Omental fat pad (tissue), 3 donors: ENCODE measurements at regions not wholly inside any gene's neighbourhood (a gene's known extent, or its start where the extent isn't known, plus 50 kb on each side); places are given as distances from the start of the nearest gene placed in this dataset.

Source experiments
- ATAC-seq: fragments of 150-250 bp; one replicate; pipeline ENCODE4 v1.9.1; 2016; ENCODE audit warnings: mild to moderate bottlenecking, moderate library complexity; ENCODE audit not compliant: low FRiP score
- DNase-seq: peaks from one replicate; pipeline ENCODE4 v3.0.0-alpha.2; 2019; ENCODE audit warnings: low spot score
- TF ChIP-seq, protein P1 (sequence below), 3 donors: fragments of 450-650 bp; IDR thresholded peaks; one replicate each; pipeline ENCODE4 v1.5.1; 2016 to 2017; ENCODE audit warnings: antibody characterized with exemption in 3 of 3, mild to moderate bottlenecking in 3 of 3, moderate library complexity in 2 of 3

DNA sequence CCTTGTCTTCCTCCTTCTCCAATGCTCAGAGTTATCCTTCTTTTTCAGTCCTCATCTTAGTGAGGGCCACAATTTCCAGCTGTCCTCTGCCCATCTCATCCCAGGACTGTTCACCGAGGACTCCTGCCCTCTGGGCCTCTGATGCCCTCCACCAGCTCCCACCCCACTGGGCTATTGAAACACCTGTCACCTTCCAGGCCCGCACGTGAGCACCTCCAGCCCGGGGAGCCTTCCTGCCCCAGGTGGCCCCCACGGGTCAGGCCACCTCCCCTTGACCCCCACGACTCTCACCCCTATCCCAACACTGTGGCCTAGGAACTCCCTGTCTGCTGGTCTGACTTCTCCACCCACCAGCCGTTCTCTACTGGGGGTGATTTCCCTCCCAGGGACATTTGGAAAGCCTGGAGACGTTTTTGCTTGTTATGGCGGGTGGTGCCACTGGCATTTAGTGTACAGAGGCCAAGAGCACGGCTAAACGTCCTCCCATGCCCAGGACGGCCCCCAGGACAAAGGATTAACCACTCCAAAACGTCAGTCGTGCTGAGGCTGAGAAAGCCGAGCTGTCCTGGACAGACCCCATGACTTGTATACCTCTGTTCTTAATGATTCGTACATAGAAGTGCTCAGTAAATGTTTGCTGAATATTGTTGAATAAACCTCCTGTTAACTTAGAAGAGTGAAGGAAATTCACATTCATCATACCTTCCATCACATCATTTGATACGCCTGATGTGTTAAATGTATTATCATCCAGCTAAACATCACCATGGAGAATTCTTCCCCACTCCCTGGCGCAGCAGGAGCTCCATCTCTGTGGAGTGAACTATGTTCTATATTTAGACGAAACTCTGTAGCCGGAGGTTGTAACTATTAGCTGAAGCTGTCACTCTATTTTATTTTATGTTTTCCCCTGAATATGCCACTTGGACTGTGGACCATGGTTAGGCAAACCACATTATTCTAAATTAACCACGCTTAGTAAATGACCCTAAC lies 270.1 kb upstream of the SHH start:
- no peak for ATAC-seq
- TF ChIP-seq, protein P1, sequence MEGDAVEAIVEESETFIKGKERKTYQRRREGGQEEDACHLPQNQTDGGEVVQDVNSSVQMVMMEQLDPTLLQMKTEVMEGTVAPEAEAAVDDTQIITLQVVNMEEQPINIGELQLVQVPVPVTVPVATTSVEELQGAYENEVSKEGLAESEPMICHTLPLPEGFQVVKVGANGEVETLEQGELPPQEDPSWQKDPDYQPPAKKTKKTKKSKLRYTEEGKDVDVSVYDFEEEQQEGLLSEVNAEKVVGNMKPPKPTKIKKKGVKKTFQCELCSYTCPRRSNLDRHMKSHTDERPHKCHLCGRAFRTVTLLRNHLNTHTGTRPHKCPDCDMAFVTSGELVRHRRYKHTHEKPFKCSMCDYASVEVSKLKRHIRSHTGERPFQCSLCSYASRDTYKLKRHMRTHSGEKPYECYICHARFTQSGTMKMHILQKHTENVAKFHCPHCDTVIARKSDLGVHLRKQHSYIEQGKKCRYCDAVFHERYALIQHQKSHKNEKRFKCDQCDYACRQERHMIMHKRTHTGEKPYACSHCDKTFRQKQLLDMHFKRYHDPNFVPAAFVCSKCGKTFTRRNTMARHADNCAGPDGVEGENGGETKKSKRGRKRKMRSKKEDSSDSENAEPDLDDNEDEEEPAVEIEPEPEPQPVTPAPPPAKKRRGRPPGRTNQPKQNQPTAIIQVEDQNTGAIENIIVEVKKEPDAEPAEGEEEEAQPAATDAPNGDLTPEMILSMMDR (IDR thresholded peaks at IDR 0.05), result no peak
- DNase-seq, result no peak

DNA sequence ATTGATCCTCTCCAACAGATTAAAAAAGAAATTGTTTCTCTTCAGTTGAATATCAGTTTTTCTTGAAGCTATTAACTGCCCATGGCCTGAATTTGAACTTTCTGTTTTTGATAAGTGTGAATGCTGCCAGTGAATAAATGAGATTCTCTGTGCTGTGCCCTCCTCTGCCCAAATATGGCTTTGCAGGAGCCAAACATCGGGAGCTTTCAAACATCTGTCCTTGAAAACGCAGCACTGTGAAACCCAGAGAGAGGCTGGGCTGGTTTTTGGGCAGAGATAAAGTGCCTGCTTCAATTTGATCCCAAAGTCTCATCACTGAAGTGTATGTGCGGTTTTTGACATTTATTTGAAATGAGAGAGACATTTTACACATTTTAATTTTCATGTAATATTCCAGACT lies 268.3 kb upstream of the SHH start:
- DNase-seq (no peak), ATAC-seq (no peak)
- TF ChIP-seq, protein P1 (IDR thresholded peaks at IDR 0.05), result no peak

DNA sequence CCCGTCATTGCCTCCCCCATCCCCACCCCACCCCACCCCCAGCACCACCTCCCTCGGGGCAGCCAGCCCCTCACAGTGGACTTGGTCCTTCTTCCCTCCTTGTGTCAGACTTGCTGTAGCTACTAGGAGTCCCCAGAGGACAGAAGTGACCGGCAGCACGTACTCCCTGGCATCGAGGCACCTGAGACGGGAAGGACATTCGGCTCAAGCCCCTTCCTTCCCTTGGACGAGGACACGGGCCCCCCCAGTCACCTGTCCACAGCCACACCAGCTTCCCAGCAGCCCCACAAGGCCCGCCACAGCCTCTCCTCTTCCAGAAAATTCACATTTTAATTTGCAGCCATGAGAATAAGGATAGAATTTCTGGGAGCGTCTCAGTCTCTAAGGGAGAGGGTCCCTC lies 267.8 kb upstream of the SHH start:
- TF ChIP-seq, protein P1 (IDR thresholded peaks at IDR 0.05), result no peak
- ATAC-seq (no peak), DNase-seq (no peak)

GRCh38 chr7:156079156-156079555 lies 266.9 kb upstream of the SHH start:
- ATAC-seq (no peak), DNase-seq (no peak)
- TF ChIP-seq, protein P1 (IDR thresholded peaks at IDR 0.05), result no peak

- no peak for ATAC-seq
- no peak for DNase-seq
- TF ChIP-seq, protein P1 (IDR thresholded peaks at IDR 0.05), result no peak
Measured at GRCh38 chr7:156074982-156075615, 262.8 kb upstream of the SHH start.

DNA sequence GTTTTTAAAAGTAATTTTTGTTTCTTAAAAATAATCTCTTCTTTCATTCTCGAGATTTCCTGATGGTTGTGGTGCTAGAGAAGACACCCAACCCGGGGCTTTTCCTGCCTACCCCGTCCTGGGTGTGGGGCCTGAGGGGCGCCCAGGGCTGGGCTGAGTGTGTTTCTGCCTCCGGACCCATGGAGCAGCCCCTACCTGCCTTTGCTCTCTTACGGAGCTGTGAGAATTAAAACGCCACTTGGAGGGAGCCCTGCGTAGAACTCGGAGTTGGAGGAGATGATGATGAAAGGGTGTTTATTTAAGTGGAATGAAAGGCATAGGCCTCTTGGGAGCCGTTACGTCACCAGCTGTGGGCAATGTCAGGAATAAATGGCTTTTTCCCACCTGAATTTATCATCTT lies 261.8 kb upstream of the SHH start:
- DNase-seq (no peak), ATAC-seq (no peak)
- TF ChIP-seq, protein P1 (IDR thresholded peaks at IDR 0.05), result no peak
